ENCODE measurements at regions not wholly inside any gene's neighbourhood (a gene's known extent, or its start where the extent isn't known, plus 50 kb on each side); places are given as distances from the start of the nearest gene placed in this dataset.

DNA sequence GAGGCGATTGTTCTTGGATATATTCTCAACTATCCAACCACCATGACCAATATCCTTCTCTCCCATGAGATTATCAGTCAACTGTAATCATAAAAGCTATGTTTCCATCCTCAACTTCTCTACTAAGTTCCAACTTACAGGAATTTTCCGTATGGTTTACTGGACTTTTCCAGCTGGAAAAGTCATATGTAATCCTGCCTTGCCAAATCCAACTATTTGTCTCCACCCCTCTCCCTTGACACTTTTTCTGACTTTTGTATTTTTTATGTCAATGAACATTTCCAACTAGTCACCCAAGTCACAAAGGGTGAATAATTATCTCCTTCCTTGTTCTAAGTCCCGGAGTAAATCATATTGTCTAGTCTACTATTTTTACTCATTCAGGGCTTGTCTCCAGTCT lies 293.1 kb downstream of the USP25 start:
- Mint-ChIP-seq H3K9me3 (ENCODE audit: low read depth) (no peaks in the 10 kb centered on the region), H3K36me3 (ENCODE audit: low read depth) (peaks cover 1% of the 10 kb centered on the region), H3K4me3 (ENCODE audit: unreplicated experiment) (no peak overlapping the region), H3K4me1 (ENCODE audit: low read depth) (no peaks in the 10 kb centered on the region), H3K27ac (ENCODE audit: unreplicated experiment) (no peak overlapping the region), H3K27me3 (ENCODE audit: low read depth) (no peaks in the 10 kb centered on the region)
- DNase-seq (ENCODE audit: low spot score): no peak
- TF ChIP-seq, protein P1, sequence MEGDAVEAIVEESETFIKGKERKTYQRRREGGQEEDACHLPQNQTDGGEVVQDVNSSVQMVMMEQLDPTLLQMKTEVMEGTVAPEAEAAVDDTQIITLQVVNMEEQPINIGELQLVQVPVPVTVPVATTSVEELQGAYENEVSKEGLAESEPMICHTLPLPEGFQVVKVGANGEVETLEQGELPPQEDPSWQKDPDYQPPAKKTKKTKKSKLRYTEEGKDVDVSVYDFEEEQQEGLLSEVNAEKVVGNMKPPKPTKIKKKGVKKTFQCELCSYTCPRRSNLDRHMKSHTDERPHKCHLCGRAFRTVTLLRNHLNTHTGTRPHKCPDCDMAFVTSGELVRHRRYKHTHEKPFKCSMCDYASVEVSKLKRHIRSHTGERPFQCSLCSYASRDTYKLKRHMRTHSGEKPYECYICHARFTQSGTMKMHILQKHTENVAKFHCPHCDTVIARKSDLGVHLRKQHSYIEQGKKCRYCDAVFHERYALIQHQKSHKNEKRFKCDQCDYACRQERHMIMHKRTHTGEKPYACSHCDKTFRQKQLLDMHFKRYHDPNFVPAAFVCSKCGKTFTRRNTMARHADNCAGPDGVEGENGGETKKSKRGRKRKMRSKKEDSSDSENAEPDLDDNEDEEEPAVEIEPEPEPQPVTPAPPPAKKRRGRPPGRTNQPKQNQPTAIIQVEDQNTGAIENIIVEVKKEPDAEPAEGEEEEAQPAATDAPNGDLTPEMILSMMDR (IDR thresholded peaks at IDR 0.05): no peak

DNA sequence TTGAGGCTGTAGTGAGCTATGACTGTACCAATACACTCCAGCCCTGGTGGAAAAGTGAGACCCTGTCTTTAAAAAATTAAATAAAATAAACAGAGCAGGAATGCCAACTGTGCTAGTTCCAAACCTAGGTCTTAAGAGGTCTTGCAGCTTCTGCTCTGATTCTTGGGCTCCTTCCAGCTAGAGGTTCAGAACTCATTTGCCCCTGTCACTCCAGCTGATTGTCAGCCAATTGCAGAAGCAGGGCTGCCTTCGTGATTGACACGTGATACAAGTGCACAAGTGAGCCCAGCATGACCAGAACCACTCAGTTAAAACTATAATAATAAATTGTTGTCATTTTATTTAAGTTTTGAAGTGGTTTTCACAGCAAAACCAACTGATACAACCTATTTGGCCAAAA lies 298.4 kb downstream of the USP25 start:
- H3K9me3 Mint-ChIP-seq (ENCODE audit: low read depth): no peaks in the 10 kb centered on the region
- no peak overlapping the region for H3K27ac Mint-ChIP-seq (ENCODE audit: unreplicated experiment)
- no peak for DNase-seq (ENCODE audit: low spot score)
- no peaks in the 10 kb centered on the region for H3K4me1 Mint-ChIP-seq (ENCODE audit: low read depth)
- no peaks in the 10 kb centered on the region for H3K27me3 Mint-ChIP-seq (ENCODE audit: low read depth)
- no peak overlapping the region for H3K4me3 Mint-ChIP-seq (ENCODE audit: unreplicated experiment)
- H3K36me3 Mint-ChIP-seq (ENCODE audit: low read depth): no peaks in the 10 kb centered on the region
- TF ChIP-seq, protein P1 (IDR thresholded peaks at IDR 0.05): no peak

DNA sequence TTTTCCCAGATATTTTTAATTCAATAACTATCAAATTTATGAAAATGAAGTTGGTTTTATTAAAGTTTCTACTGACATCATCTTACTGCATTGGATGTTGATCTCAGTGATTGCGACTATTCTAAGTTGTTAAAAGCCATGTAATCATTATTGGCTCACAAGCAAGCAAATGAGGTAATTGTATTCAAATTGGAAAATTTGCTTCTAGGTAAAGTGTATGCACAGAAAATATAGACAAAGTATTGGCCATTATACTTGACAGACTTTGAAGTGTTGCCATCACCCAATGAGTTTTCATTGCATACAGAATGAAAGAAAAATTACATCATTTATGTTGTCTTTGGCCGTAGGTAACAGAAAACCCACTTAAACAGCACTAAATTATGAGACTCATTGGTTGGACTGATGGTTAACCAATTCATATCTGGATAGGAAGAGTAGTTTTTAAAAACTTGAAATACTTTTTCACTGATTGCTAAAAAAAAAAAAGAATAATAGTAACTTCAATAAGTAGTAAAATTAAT lies 299.2 kb downstream of the USP25 start:
- H3K27me3 Mint-ChIP-seq (ENCODE audit: low read depth): no peaks in the 10 kb centered on the region
- no peak for DNase-seq (ENCODE audit: low spot score)
- no peaks in the 10 kb centered on the region for H3K4me1 Mint-ChIP-seq (ENCODE audit: low read depth)
- no peak overlapping the region for H3K4me3 Mint-ChIP-seq (ENCODE audit: unreplicated experiment)
- TF ChIP-seq, protein P1 (IDR thresholded peaks at IDR 0.05): no peak
- H3K9me3 Mint-ChIP-seq (ENCODE audit: low read depth): no peaks in the 10 kb centered on the region
- H3K36me3 Mint-ChIP-seq (ENCODE audit: low read depth): no peaks in the 10 kb centered on the region
- H3K27ac Mint-ChIP-seq (ENCODE audit: unreplicated experiment): no peak overlapping the region

DNA sequence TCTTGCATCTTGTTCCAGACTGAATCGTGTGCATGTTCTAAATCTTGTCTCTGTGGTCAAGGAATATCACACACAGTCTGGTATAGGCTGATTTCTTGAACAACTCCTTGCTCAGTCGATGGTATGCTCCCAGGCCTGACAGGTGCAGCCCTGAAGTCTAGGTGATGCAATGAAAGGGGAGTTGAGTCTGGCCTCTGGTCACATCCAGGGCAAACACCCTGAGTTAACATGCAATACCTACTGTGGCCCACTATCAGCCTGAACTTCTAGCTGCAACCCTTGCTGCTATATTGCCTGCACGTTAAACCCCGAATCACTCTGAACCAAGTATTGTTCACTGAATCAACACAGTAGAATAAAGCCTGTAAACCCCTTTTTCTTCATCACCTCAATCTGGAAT lies 303.4 kb downstream of the USP25 start:
- Mint-ChIP-seq H3K36me3 (ENCODE audit: low read depth) (no peaks in the 10 kb centered on the region), H3K27ac (ENCODE audit: unreplicated experiment) (no peak overlapping the region), H3K4me1 (ENCODE audit: low read depth) (peaks cover 11% of the 10 kb centered on the region), H3K27me3 (ENCODE audit: low read depth) (no peaks in the 10 kb centered on the region), H3K4me3 (ENCODE audit: unreplicated experiment) (no peak overlapping the region), H3K9me3 (ENCODE audit: low read depth) (no peaks in the 10 kb centered on the region)
- TF ChIP-seq, protein P1 (IDR thresholded peaks at IDR 0.05): no peak
- DNase-seq (ENCODE audit: low spot score): no peak

DNA sequence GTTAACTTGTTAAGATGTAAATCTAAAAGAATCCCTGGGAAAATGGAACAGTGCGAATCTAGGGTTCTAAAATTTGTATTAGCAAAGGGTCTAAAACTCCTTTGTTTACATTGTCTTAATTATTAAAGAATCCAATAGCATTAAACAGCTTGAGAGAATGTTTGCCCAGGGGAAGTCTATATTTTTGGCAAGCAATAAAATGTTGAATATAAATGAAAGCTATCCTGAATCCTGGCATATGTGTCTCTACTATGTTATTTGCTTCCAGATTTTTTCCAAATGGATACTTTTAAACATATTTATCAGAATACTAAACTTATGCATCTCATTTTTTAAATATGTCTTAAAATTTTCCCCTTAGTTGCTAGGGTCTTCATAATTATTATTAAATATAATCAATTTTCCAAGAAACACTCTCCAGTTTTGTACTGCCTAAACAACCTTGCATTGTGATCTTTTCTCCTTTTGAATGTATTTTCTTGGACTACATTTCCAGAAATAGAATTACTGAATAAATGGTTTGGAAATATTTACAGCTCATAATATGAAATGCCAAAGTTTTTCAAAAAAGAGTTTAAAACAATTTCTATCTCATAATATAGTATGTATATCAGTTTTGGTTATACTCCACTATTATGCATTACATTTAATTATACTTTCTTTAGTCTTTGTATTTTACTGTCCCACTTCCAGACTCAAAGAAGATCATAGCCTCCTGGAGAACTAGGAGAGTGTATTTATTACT lies 304.8 kb downstream of the USP25 start:
- Mint-ChIP-seq H3K9me3 (ENCODE audit: low read depth) (peaks cover 4% of the 10 kb centered on the region), H3K4me1 (ENCODE audit: low read depth) (peaks cover 11% of the 10 kb centered on the region), H3K36me3 (ENCODE audit: low read depth) (no peaks in the 10 kb centered on the region), H3K4me3 (ENCODE audit: unreplicated experiment) (no peak overlapping the region), H3K27me3 (ENCODE audit: low read depth) (no peaks in the 10 kb centered on the region), H3K27ac (ENCODE audit: unreplicated experiment) (no peak overlapping the region)
- DNase-seq (ENCODE audit: low spot score): no peak
- TF ChIP-seq, protein P1 (IDR thresholded peaks at IDR 0.05): no peak

Data from chondrocyte (in vitro differentiated cells).